Eye (tissue), 1 donor: ENCODE measurements at regions not wholly inside any gene's neighbourhood (a gene's known extent, or its start where the extent isn't known, plus 50 kb on each side); places are given as distances from the start of the nearest gene placed in this dataset.
A peak's percentile ranks its signal among the peaks of the same experiment; 100 is the strongest.

Experiments used
- DNase-seq: peaks from one replicate; pipeline ENCODE4 v3.0.0-alpha.2; 2015

- DNase-seq = peak; percentile 25
Observed at GRCh38 chr13:76160961-76161925, 525.1 kb downstream of the LMO7 start.

DNA sequence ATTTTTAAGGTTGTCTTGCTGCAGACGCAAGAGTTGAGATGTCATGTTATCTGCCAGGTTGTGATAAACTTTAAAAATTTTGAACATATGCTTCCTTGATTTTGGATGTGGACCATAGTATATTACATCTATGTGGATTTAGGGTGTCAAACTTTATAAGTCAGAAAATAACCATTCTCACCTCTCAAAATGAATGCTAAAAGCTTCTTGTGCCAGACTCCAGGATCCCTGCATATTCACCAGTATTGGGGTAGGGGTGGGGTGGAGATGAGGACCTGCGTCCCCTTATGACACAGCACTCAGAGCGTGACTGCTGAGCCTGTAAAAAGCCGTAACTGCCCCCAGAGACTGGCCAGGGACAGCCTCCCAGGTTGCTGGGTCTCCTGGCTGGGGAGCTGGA lies 524.4 kb downstream of the LMO7 start:
- no peak for DNase-seq

GRCh38 chr13:76157926-76158325 lies 521.8 kb downstream of the LMO7 start:
- DNase-seq = no peak

DNA sequence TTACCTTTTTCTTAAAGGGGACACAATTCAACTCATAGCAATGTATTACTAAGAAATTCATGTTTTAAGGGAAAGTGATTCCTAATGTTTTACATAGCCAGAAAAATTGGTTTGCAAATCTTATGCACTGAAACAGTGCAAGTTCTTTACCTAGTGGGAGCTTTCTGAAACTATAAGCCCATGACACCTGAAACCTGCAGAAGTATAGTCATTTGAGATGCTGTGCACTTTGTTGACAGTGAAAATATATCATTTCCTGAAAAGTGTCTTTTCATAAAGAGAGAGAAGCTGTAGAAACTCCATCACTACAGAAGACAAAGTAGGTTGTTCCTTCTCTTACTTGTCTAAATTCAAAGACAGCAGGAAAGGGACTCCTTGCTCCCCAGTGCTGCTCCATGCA lies 517.1 kb downstream of the LMO7 start:
- no peak for DNase-seq

- DNase-seq = no peak
Observed at GRCh38 chr13:76148926-76149325, 512.8 kb downstream of the LMO7 start.

- no peak for DNase-seq
Observed at GRCh38 chr13:76148374-76148773, 512.2 kb downstream of the LMO7 start.

DNA sequence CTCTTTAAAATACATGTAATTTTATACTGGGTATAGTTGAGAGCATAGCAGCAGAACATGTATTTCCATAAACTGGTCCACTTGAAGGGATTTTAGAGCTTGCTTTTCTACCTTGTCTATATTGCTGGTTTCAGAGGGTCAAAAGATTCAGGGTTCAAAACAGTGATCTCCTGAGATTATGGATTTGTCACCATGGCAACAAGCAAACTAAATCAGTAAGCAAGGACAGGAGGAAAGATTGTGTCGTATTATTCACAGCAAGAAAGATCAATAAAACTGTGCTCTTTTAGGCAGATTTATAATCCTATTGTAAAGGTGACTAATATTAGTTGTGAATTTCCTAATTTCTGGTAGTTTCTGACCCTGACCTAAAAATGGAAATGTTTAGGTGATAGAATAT lies 496.4 kb downstream of the LMO7 start:
- peak; percentile 53 for DNase-seq

GRCh38 chr13:76131551-76131950 lies 495.4 kb downstream of the LMO7 start:
- DNase-seq = peak; percentile 15

DNA sequence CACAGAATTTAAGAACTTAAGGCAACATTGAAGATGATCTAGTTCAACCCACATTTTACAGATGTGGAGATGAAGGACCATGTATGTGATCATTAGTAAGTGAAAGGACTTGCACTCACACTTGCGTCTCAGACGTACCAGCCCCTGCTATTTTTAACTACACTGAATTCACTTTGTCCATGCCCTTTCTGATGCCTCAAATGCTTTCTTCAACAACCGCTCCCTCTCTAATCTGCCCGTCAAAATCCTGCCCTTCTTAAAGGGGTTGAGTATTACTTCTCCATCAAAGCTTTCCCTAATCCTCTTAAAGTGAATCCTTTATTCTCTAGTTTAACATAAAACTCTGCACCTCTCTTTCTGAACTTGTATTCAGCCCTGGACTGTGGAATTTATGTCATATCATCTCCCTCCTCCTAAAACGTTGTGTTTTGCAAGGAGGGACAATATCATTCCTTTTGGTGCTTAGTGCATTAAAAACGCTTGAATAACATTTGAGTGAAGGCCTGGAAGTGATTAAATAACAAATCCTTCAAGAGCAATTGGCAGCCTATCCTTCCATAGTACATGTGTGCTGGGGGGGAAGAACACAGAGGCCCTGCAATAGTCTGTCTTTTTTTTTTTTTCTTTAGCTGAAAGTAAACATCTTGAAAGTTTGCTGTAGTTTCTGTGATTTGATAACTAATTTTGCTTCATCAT lies 493.3 kb downstream of the LMO7 start:
- DNase-seq = peak; percentile 67

DNA sequence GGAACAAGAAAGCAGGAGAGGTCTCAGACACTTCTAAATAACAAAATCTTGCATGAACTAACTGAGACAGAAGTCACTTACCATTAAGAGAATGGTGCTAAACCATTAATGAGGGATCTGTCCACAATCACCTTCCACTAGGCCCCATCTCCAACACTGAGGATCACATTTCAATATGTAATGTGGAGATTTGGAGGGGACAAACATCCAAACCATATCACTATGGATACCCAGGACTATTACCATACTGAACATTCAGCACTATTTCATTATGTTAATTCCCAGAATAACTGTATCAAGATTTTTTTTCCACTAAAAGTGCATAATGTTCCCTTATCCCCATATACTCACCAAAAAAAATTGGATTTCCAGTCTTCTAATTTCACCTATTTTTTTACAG lies 491.8 kb downstream of the LMO7 start:
- no peak for DNase-seq

DNA sequence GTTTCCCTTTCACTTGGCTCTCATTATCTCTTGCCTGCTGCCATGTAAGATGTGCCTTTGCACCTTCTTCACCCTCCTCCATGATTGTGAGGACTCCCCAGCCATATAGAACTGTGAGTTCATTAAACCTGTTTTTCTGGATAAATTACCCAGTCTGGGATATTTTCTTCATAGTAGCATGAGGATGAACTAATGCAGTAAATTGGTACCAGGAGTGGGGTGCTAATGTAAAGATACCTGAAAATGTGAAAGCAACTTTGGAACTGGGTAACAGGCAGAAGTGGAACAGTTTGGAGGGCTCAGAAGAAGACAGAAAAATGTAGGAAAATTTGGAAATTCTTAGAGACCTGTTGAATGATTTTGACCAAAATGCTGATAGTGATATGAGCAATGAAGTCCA lies 487.4 kb downstream of the LMO7 start:
- no peak for DNase-seq

DNA sequence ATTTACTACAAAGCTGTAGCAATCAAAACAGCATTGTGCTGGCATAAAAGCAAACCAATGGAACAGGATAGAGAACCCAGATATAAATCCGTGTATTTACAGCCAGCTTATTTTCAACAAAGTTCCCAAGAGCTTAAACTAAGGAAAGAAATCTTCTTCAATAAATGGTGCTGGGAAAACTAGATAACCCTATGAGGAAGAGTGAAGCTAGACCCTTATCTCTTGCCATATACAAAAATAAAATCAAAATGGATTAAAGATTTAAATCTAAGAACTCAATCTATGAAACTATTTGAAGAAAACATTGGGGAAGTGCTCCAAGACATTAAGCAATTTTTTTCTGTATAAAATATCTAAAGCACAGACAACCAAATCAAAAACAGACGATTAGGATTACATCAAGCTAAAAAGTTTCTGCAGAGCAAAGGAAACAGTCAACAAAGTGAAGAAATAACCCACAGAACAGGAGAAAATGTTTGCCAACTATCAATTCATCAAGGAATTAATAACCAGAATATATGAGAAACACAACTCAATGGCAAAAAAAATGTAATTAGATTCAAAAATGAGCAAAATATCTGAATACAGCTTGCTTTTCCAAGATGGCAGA lies 480.7 kb downstream of the LMO7 start:
- DNase-seq = peak; percentile 22

DNA sequence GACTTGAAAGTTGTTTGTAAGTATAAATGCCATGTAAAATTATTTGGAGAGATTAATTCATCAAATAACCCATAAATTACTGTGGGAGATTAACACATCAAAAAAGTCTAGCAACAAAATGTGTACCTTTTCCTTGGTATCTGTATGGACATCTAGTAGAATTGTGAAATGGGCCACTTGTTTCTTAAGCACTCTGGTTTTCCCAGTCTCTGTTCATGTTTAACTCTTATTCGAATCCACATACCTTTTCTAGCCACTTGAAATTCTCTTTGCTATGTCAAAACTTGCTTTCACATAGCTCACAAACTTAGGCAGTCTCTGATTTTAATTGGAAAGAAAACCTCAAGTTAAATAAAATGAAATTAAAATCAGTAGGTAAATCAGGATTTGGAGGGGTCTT lies 470.6 kb downstream of the LMO7 start:
- DNase-seq = no peak

GRCh38 chr13:76094645-76095044 lies 458.5 kb downstream of the LMO7 start:
- DNase-seq = no peak

DNA sequence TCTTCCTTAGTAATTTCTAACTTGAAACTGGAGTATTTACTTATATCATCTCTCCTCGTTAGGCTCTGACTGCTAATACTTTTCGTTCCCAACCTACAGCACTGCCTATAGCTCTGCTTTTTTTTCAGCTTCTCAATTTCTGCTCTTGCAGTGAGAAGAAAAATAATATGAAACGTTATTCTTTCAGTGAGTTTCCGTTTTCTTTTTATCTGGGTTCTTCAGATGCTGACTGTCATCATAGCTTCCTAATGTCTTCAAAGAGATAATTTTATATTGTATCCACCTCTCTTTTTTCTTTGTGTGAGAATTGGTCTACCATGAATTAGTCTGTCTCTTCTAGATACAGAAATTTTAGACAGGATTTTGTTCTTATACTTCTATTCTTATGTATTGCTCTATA lies 454.9 kb downstream of the LMO7 start:
- no peak for DNase-seq

GRCh38 chr13:76086729-76087128 lies 450.6 kb downstream of the LMO7 start:
- no peak for DNase-seq

DNA sequence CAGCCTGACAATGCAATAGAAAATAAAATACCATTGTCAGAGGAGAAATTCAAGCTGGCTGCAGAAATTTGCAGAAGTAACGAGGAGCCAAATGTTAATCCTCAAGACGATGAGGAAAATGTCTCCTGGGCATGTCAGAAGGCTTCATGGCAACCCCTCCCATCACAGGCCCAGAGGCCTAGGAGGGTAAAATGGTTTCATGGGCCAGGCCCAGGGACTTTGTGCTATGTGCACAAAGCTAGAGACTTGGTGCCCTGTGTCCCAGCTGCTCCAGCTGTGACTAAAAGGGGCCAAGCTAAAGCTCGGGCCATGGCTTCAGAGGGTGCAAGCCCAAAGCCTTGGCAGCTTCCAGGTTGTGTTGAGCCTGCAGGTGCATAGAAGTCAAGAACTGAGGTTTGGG lies 431.7 kb downstream of the LMO7 start:
- DNase-seq = no peak

- DNase-seq = no peak
Observed at GRCh38 chr13:76053181-76053580, 417.1 kb downstream of the LMO7 start.

- no peak for DNase-seq
Observed at GRCh38 chr13:76049376-76049746, 413.2 kb downstream of the LMO7 start.

- DNase-seq = peak; percentile 45
Observed at GRCh38 chr13:76048675-76049375, 412.7 kb downstream of the LMO7 start.

- DNase-seq = no peak
Observed at GRCh38 chr13:76048131-76048530, 412.0 kb downstream of the LMO7 start.

- no peak for DNase-seq
Observed at GRCh38 chr13:76043874-76044273, 407.7 kb downstream of the LMO7 start.
